ENCODE measurements at regions not wholly inside any gene's neighbourhood (a gene's known extent, or its start where the extent isn't known, plus 50 kb on each side); places are given as distances from the start of the nearest gene placed in this dataset.

GRCh38 chr16:80077696-80078095, 463.1 kb upstream of the DYNLRB2 start:
- H3K27ac Mint-ChIP-seq: no peak overlapping the region
- H3K9me3 Mint-ChIP-seq: no peaks in the 10 kb centered on the region
- H3K4me1 Mint-ChIP-seq: no peaks in the 10 kb centered on the region
- H3K4me3 Mint-ChIP-seq: no peak overlapping the region
- ATAC-seq (ENCODE audit: low read depth): no peak
- no peak for TF ChIP-seq CTCF (IDR thresholded peaks at IDR 0.05)
- DNase-seq: no peak
- H3K27me3 Mint-ChIP-seq: no peaks in the 10 kb centered on the region
- intact Hi-C loops (cut with micrococcal nuclease): no loop called here
- ChIA-PET POLR2A (no interaction called here), CTCF (no interaction called here)
- no peaks in the 10 kb centered on the region for H3K36me3 Mint-ChIP-seq (ENCODE audit: low read depth)

- H3K36me3 Mint-ChIP-seq (ENCODE audit: low read depth): no peaks in the 10 kb centered on the region
- TF ChIP-seq CTCF (IDR thresholded peaks at IDR 0.05): no peak
- no peak overlapping the region for H3K27ac Mint-ChIP-seq
- no peak for DNase-seq
- no peaks in the 10 kb centered on the region for H3K4me1 Mint-ChIP-seq
- no peaks in the 10 kb centered on the region for H3K27me3 Mint-ChIP-seq
- POLR2A ChIA-PET: no interaction called here
- ATAC-seq (ENCODE audit: low read depth): no peak
- CTCF ChIA-PET: no interaction called here
- no peak overlapping the region for H3K4me3 Mint-ChIP-seq
- no peaks in the 10 kb centered on the region for H3K9me3 Mint-ChIP-seq
- intact Hi-C loops (cut with micrococcal nuclease): no loop called here
These were observed 466.5 kb upstream of the DYNLRB2 start for GRCh38 chr16:80074329-80074728.

GRCh38 chr16:80071964-80072456, 468.8 kb upstream of the DYNLRB2 start:
- intact Hi-C loops (cut with micrococcal nuclease): no loop called here
- no peak for ATAC-seq (ENCODE audit: low read depth)
- CTCF ChIA-PET: no interaction called here
- Mint-ChIP-seq H3K4me1 (no peaks in the 10 kb centered on the region), H3K4me3 (no peak overlapping the region), H3K27ac (no peak overlapping the region), H3K27me3 (no peaks in the 10 kb centered on the region), H3K9me3 (no peaks in the 10 kb centered on the region), H3K36me3 (ENCODE audit: low read depth) (no peaks in the 10 kb centered on the region)
- no peak for DNase-seq
- POLR2A ChIA-PET: no interaction called here
- TF ChIP-seq CTCF (IDR thresholded peaks at IDR 0.05): no peak

- H3K36me3 Mint-ChIP-seq (ENCODE audit: low read depth): no peaks in the 10 kb centered on the region
- ChIA-PET CTCF (no interaction called here), POLR2A (no interaction called here)
- TF ChIP-seq CTCF (IDR thresholded peaks at IDR 0.05): no peak
- ATAC-seq (ENCODE audit: low read depth): no peak
- no peaks in the 10 kb centered on the region for H3K9me3 Mint-ChIP-seq
- H3K4me3 Mint-ChIP-seq: no peak overlapping the region
- no peak overlapping the region for H3K27ac Mint-ChIP-seq
- no peak for DNase-seq
- no peaks in the 10 kb centered on the region for H3K4me1 Mint-ChIP-seq
- no peaks in the 10 kb centered on the region for H3K27me3 Mint-ChIP-seq
- intact Hi-C loops (cut with micrococcal nuclease): no loop called here
These were observed 466.5 kb upstream of the MAF start for GRCh38 chr16:80066805-80067580.

- H3K27me3 Mint-ChIP-seq: no peaks in the 10 kb centered on the region
- no peaks in the 10 kb centered on the region for H3K4me1 Mint-ChIP-seq
- no peaks in the 10 kb centered on the region for H3K36me3 Mint-ChIP-seq (ENCODE audit: low read depth)
- no peaks in the 10 kb centered on the region for H3K9me3 Mint-ChIP-seq
- ChIA-PET POLR2A (no interaction called here), CTCF (no interaction called here)
- no peak overlapping the region for H3K27ac Mint-ChIP-seq
- no peak overlapping the region for H3K4me3 Mint-ChIP-seq
- TF ChIP-seq CTCF (IDR thresholded peaks at IDR 0.05): no peak
- intact Hi-C loops (cut with micrococcal nuclease): no loop called here
- ATAC-seq (ENCODE audit: low read depth) (no peak), DNase-seq (no peak)
These were observed 465.0 kb upstream of the MAF start for GRCh38 chr16:80065541-80065940.
